ENCODE measurements at regions not wholly inside any gene's neighbourhood (a gene's known extent, or its start where the extent isn't known, plus 50 kb on each side); places are given as distances from the start of the nearest gene placed in this dataset.

DNA sequence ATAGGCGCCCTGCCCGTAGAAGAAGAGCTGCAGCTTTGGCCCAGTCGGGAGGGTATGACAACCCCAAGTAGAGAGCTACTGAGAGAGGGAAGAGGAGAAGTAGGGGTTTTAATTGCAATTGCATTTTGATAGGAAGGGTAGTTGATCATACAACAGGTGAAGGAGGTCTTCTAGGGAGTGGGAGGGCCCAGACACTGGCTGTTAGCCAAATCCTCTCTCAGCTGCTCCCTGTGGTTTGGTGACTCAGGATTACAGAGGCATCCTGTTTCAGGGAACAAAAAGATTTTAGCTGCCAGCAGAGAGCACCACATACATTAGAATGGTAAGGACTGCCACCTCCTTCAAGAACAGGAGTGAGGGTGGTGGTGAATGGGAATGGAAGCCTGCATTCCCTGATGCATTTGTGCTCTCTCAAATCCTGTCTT, 408.9 kb upstream of the THBS1 start:
- Histone ChIP-seq H3K4me2 (peak overlapping the region; percentile 43), H3K9me3 (no peaks in the 10 kb centered on the region), H3K4me1 (peaks cover 17% of the 10 kb centered on the region), H3K4me3 (no peak overlapping the region), H3K27ac (peak overlapping the region; percentile 69 to 80)
- 78% methylated on average over 3 of the region's 3 CpGs for WGBS (ENCODE audit: missing lambda C conversion rate)
- peak; percentile 74 to 93 for DNase-seq (ENCODE audit: low read depth in 1 of 2, low spot score in 1 of 2)
- ATAC-seq = peak; percentile 99 to 100
- FAIRE-seq = peak; percentile 73
- ChIA-PET POLR2A (interaction anchor here (0.6 to 2.5 kb wide), 4 partner anchors 17 to 410 kb away, joined by 3 to 31 read pairs (median 4); partner anchors contain the start of gene THBS1), CTCF (interaction anchor here (0.6 to 3.5 kb wide), 41 partner anchors 10 to 585 kb away, joined by 3 to 79 read pairs (median 4); partner anchors contain the start of gene THBS1)
- TF ChIP-seq FOSL2 (IDR thresholded peaks at IDR 0.05) = 0 out of 2 replicates have a peak, but pooled peaks have one; percentile 29
- peak; percentile 79 for TF ChIP-seq FOSL2 (CRISPR knock-in tag; IDR thresholded peaks at IDR 0.05)
- peak; percentile 94 to 97 for TF ChIP-seq RAD21 (conservative IDR thresholded peaks at IDR 0.05 in 1 of 2, IDR thresholded peaks at IDR 0.05 in 1 of 2)
- TF ChIP-seq JUN (IDR thresholded peaks at IDR 0.05) = no peak
- TF ChIP-seq CTCF (IDR thresholded peaks at IDR 0.05) = peak; percentile 66
- peak; percentile 96 for TF ChIP-seq SMC3 (IDR thresholded peaks at IDR 0.05)
- peak; percentile 34; the same call in 1 of the 2 replicates for TF ChIP-seq GATA3 (IDR thresholded peaks at IDR 0.05; ENCODE audit: borderline replicate concordance)

- POLR2A ChIA-PET = interaction anchor here (0.6 to 2.5 kb wide), 4 partner anchors 16 to 409 kb away, joined by 3 to 31 read pairs (median 4); partner anchors contain the start of gene THBS1
- CTCF ChIA-PET = interaction anchor here (0.6 to 3.5 kb wide), 36 partner anchors 9 to 584 kb away, joined by 3 to 79 read pairs (median 4); partner anchors contain the start of gene THBS1
- TF ChIP-seq RAD21 (conservative IDR thresholded peaks at IDR 0.05 in 1 of 2, IDR thresholded peaks at IDR 0.05 in 1 of 2) (peak in 1 of 2 experiments; percentile 29; a peak in 2 of 5 replicates), POLR2A (IDR thresholded peaks at IDR 0.05; ENCODE audit: low read length) (no peak)
- DNase-seq (ENCODE audit: low read depth in 1 of 2, low spot score in 1 of 2) (no peak), FAIRE-seq (no peak), ATAC-seq (peak; percentile 33 to 59; a peak in 3 of 6 replicates)
- Histone ChIP-seq H3K4me3 (no peak overlapping the region), H3K4me2 (peak overlapping the region; percentile 43), H3K27ac (peak overlapping the region; percentile 69 to 80), H3K4me1 (peaks cover 17% of the 10 kb centered on the region), H3K9me3 (no peaks in the 10 kb centered on the region; the same call in 2 of the 3 replicates)
- 70% methylated on average over 17 of the region's 17 CpGs for WGBS (ENCODE audit: missing lambda C conversion rate)
Measured at GRCh38 chr15:39172380-39173281, 408.2 kb upstream of the THBS1 start.

GRCh38 chr15:39173426-39173825, 407.5 kb upstream of the THBS1 start:
- WGBS (ENCODE audit: missing lambda C conversion rate) = 98% methylated on average over 4 of the region's 4 CpGs
- FAIRE-seq = no peak
- no peak for TF ChIP-seq FOXS1 (CRISPR knock-in tag; IDR thresholded peaks at IDR 0.05)
- TF ChIP-seq HMGXB4 (CRISPR knock-in tag; IDR thresholded peaks at IDR 0.05; ENCODE audit: borderline replicate concordance) = no peak
- TF ChIP-seq RARB (CRISPR knock-in tag; IDR thresholded peaks at IDR 0.05) = no peak
- TF ChIP-seq GATA3 (IDR thresholded peaks at IDR 0.05; ENCODE audit: borderline replicate concordance) = no peak
- TF ChIP-seq NPAS2 (CRISPR knock-in tag; IDR thresholded peaks at IDR 0.05; ENCODE audit: borderline replicate concordance) = no peak
- TF ChIP-seq FOSL2 (IDR thresholded peaks at IDR 0.05) = no peak
- no peak for TF ChIP-seq FOSL2 (CRISPR knock-in tag; IDR thresholded peaks at IDR 0.05)
- TF ChIP-seq TFCP2L1 (CRISPR knock-in tag; IDR thresholded peaks at IDR 0.05) = no peak
- TF ChIP-seq ZNF302 (CRISPR knock-in tag; IDR thresholded peaks at IDR 0.05) = no peak
- TF ChIP-seq EP300 (IDR thresholded peaks at IDR 0.05) = no peak
- TF ChIP-seq HOXB13 (CRISPR knock-in tag; IDR thresholded peaks at IDR 0.05; ENCODE audit: low read depth) = no peak
- TF ChIP-seq, protein P1, sequence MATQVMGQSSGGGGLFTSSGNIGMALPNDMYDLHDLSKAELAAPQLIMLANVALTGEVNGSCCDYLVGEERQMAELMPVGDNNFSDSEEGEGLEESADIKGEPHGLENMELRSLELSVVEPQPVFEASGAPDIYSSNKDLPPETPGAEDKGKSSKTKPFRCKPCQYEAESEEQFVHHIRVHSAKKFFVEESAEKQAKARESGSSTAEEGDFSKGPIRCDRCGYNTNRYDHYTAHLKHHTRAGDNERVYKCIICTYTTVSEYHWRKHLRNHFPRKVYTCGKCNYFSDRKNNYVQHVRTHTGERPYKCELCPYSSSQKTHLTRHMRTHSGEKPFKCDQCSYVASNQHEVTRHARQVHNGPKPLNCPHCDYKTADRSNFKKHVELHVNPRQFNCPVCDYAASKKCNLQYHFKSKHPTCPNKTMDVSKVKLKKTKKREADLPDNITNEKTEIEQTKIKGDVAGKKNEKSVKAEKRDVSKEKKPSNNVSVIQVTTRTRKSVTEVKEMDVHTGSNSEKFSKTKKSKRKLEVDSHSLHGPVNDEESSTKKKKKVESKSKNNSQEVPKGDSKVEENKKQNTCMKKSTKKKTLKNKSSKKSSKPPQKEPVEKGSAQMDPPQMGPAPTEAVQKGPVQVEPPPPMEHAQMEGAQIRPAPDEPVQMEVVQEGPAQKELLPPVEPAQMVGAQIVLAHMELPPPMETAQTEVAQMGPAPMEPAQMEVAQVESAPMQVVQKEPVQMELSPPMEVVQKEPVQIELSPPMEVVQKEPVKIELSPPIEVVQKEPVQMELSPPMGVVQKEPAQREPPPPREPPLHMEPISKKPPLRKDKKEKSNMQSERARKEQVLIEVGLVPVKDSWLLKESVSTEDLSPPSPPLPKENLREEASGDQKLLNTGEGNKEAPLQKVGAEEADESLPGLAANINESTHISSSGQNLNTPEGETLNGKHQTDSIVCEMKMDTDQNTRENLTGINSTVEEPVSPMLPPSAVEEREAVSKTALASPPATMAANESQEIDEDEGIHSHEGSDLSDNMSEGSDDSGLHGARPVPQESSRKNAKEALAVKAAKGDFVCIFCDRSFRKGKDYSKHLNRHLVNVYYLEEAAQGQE (IDR thresholded peaks at IDR 0.05) = no peak
- TF ChIP-seq HOXA7 (CRISPR knock-in tag; IDR thresholded peaks at IDR 0.05) = no peak
- no peak for TF ChIP-seq POLR2AphosphoS2 (conservative IDR thresholded peaks at IDR 0.05; ENCODE audit: low read length)
- TF ChIP-seq CBX8 (IDR thresholded peaks at IDR 0.05) = no peak
- TF ChIP-seq ESRRA (IDR thresholded peaks at IDR 0.05; ENCODE audit: borderline replicate concordance, low read length) = no peak
- TF ChIP-seq, protein P2, sequence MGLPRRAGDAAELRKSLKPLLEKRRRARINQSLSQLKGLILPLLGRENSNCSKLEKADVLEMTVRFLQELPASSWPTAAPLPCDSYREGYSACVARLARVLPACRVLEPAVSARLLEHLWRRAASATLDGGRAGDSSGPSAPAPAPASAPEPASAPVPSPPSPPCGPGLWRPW (IDR thresholded peaks at IDR 0.05) = no peak

More at GRCh38 chr15:39173426-39173825, 407.5 kb upstream of the THBS1 start:
- Histone ChIP-seq H3K4me2 (no peak overlapping the region), H3K27ac (peak overlapping the region; percentile 69 to 80; a peak in 4 of 6 replicates), H3K4me3 (no peak overlapping the region), H3K9me3 (no peaks in the 10 kb centered on the region; the same call in 2 of the 3 replicates), H3K4me1 (peaks cover 17% of the 10 kb centered on the region)
- DNase-seq (ENCODE audit: low read depth in 1 of 2, low spot score in 1 of 2) (no peak), ATAC-seq (no peak)
- POLR2A ChIA-PET = interaction anchor here (1.3 kb wide), 1 partner anchor 127 kb away, joined by 4 read pairs; no protein-coding TSS in a partner anchor
- CTCF ChIA-PET = interaction anchor here (1.0 to 2.4 kb wide), 6 partner anchors 24 to 410 kb away, joined by 3 to 22 read pairs (median 6); no protein-coding TSS in a partner anchor

Measured in A549 (cell line).